HG03108 (cell line): ENCODE measurements at regions not wholly inside any gene's neighbourhood (a gene's known extent, or its start where the extent isn't known, plus 50 kb on each side); places are given as distances from the start of the nearest gene placed in this dataset.
"Not testable (repeated sequence)": the region's sequence is repeated elsewhere in the genome, so short reads cannot be mapped to it uniquely, and the experiment has no call there.

ENCODE experiments used
- ATAC-seq: cut with Tn5 transposase; IDR thresholded peaks from one replicate; pipeline ENCODE4 v1.9.1; 2021; ENCODE audit warnings: moderate library complexity; ENCODE audit not compliant: unreplicated experiment

DNA sequence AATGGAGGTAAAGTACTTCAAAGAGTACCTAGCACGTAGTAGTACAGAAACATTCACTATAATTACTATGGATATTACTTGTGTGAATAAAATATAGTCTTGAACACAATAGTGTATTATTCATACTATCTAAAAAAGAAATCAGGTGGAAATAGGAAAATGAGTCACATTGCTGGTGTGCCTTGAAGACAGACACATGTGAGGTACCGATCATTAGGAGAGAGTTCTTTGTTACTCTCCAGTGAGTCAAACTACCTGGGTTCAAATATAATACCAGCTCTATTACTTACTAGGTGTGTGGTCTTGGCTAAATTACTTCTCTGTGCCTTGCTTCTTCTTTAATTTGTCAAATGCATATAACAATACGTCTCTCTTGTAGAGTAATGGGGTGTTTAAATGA is 50.8 kb upstream of the BEND6 start:
- no peak for ATAC-seq

DNA sequence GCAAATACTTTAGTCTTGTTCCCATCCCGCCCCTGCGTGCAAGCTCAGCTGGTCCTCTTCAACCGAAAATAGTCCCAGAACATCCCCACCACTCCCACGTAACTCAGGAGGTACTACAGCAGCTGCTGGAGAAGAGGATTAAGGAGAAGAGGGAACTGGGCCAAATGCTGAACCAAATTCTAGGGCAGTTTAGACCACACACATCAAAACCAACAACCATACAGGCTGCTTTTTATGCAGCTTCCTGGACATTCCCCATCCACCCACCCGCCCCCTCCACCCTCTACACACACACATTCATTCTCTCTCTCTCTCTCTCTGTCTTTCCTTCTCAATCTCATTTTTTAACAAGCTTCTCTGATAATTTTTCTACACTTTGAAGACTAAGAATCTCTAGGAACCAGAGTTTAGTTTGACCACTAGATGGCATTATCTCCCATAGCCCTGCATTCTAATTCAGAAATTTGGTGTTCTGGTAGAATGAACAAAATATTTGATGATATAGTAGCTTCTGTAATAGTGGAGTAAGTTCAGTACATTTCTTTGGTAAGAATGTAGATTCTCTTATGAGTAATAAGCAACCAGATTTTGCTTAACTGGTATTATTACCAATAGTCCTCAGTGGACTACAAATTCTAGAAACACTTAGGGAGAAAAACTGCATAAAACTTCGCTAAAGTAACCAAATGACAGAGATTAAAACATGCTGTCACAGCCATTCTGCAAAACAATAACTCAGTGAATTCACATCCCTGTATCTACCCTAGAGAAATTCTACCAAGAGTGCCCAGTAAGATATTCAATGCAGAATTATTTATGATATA is 52.1 kb upstream of the BEND6 start:
- ATAC-seq: no peak

DNA sequence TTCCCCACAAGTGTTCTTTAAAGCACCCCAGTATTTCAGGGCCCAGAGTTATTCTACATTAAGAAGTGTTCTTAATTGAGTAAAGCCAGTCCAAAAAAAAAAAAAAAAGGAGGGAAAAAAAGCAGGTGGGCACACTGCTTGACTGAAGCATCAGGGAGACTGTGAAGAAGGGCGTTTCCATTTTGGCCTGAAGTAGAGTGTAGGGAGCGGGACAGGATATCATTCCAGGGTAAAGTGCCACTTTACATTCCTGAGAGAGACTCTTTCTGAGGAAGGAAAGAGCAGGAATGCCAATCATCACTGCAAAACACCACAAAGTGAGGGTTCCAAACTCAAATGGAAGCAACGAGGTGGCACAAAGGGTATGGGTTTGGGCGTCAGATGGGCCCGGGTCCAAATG is 54.1 kb upstream of the BEND6 start:
- ATAC-seq: no peak

DNA sequence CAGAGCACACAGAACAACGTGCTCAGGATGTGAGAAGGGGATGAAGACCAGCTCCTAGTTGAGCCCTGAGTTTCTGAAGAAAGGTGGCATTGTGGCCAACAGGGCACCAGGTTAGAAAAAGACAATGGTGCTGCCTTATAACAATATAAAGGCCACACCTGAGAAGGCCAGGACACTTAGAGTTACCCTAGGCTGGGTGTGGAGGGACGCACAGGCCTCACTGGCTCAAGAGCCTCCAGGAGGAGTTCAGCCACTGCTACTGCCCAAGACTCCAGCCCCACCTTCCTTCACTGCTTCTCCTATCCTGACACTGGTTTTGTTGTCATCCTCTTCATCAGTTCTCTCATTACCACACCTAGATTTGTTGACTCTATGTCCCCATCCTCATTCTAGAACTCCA is 55.2 kb upstream of the BEND6 start:
- no peak for ATAC-seq

DNA sequence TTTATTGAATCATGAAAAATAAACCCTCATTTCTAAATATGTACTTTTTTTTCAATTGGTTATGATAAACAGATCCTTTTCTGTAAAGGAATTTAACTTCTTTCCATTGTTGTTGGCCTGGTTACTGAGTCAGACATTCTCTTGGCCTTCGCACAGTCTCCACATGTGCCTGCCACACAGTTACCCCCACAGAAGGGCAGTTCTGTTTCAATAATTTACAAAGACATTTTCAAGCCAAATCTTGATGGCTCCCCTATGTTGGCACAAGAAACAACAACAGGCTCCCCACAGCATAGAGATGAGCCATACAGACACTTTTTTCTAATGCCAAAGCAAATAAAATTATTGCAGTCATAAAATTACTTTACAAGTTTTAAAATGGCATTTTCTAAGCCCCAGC is 55.6 kb upstream of the BEND6 start:
- no peak for ATAC-seq

DNA sequence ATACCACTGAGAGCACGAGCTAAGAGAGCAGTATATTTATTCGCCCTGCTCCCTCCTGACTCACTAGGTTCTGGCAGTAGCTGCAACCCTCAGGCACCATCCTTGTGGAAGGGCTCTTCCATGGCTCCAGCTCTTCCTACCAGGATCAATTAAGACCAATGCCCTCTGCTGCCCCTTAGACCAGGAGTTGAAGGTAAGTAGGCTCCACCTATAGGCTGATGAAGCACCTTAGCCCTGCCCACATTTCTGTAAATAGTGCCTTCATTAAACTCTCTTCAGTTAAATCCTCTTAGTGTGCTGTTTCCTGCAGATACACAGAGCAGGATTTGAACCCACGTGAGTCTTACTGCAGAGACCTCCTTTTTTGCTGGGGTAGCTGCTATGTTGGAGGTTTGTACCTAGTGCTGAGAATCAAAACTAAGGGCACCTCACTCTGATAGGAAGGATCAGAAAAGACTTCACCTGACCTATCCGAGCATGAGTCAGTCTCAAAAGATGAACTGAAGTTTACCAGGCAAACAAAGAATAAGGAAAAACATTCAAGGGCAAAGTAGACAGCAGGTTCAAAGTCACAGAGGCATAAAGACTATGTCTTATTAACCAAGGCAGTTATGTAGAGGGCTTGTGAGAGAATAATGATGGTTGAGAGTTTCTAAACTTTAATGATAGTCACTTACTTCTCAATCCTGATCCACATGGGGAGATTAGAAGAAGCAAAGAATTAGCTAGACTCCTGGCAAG is 56.9 kb upstream of the BEND6 start:
- ATAC-seq: no peak

DNA sequence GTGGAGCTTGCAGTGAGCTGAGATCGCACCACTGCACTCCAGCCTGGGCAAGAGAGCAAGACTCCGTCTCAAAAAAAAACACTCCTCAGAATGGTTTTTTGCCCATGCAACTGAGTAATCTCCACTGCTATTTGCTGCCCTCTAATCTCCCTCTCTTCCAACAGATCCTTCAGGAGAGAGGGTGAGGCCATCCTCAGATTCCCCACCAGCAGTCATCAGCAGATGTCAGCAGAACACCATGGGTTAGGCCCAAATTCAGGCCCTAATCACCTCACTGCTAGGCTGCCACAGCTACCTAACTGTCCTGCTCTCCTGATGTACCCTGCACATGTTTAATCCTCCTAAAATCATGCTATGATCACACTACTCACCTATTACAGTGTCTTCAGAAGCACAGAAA is 63.2 kb upstream of the BEND6 start:
- no peak for ATAC-seq

DNA sequence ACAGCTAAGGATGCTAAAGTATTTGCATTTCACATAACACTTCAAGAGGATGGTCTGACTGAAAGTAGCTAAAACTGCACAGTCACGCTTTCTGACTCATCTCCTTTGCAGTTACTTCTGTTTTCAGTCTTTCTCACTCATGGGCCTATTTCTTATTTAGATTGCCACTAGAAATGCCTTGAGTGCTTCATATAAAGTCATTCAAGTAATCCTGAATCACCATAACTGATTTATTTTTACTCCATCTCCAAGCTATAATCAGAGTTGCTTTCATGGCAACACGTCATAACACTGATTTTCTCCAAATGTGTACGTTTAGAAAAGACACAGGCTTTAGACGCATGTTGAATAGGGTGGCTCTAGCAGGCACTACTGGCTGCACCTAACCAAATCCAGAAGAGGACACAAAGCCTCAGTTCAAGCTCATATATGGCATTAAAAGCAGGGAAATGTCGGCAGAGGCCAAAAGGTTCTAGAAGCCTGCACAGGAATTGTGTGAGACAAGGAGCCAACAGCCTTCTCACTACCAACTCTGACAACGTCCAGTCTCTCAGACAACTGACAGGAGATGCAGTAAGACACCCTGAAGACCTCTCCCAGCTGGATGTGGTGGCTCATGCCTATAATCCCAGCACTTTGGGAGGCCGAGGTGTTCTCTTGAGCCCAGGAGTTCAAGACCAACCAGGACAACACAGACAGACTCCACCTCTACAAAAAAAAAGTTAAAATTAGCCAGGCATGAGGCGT is 64.1 kb upstream of the BEND6 start:
- ATAC-seq: peak; percentile 97

DNA sequence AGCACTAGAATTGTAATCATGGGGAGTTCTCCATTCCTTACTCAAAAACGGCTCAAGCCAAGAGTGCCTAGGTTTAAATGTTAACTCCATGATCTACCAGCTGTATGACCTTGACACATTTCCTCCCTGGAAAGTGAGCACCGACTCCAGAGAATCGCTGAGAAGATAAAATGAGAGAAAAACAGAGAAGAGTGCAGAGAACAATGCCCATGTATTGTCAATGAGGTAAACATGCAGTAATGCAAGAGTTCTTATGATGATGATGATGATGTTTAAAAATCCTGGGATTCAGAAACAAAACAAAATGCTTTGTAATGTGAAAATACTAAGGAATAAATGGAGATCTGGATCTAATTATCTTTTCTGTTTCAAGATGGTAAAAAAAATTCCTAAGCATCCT is 64.8 kb upstream of the BEND6 start:
- no peak for ATAC-seq

DNA sequence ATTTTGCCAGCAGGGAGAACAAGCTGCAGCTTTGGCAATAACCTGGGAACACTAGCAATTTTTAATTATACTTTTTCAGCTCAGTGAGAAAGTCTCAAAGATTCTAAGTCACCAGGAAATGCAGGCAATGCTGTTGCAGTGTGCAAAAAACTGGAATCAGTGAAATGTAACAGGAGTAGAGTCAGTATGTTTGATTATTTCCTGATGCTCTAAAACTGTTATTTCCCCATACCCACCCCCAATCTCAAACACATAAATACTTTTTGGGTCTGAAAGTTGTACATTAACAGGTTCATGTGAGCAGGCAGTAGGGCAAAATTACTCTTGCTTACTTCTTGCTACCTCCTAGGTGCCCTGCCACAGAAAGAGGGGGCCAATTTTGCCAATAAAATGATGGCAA is 65.4 kb upstream of the BEND6 start:
- no peak for ATAC-seq

DNA sequence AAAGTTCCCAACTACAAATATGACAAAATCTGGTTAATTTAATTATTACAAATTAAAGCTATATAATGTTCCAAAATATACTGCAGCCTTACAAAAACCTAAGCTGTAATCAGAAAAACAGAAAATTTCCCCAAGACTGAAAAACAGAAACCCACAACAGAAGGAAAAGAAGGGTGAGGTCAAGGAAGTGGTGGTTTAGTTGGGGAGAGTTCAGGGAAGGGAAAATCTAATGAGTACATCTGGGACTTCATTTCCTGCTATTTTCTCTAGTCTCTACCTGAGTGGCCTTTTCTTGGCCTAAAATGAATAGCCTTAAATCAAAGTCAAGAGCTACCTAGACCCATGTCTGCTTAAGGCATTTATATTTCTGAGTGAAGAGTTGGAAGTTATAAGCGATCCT is 66.2 kb upstream of the BEND6 start:
- no peak for ATAC-seq

DNA sequence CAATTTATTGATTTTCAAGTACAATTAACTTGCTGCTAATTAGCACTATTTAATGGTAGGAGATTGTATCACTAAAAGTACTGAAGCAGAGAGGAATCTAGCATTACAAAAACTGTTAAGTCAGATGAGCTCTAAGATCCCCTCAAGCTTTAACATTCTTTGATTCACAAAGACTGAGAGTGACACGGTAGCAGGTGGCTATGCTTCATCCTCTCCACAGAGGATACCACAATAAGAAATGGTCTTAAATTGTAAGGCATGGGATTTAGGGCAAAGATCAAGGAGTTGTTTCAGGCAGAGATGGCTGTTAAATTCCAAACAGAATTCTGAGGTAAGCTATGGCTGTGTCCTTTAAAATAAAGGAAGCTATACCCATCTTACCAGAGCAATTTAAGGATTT is 67.8 kb upstream of the BEND6 start:
- ATAC-seq: no peak

DNA sequence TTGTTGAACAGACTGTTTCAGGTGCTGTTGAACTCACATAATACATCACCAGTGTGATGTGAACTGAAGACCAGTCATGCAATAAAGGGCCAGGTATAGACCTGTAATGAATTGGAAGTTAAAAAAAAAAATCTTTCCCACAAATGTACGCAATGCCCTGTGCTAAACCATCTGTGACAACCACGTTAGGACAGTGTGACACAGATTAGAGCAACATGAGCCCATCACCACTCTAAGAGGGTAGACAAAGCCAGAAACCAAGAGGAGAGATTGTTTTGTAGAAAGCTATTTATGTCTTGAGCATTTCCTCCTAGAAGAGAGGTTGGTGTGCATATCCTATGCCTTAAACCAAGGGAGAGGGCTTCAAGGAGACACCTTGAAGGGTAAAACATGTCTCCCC is 77.0 kb upstream of the BEND6 start:
- no peak for ATAC-seq

DNA sequence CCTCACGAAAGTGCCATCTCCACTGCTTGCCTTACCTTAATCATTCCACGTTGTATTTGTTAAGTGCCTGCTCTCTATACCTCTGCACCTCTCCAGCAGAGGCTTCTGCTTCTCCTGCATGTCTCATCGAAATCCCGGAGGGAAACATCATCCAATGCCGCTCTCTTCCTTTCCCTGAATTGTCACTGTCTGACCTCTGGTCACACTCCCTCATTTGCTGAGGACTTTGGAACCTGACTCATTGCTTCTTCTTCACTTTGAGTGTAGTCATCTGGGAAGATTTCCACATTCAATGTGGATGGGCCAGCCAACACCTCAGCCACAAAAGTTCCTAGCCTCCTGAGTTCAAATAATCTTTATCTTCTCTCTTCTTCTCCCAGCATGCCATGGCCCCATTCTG is 78.9 kb upstream of the BEND6 start:
- ATAC-seq: no peak

DNA sequence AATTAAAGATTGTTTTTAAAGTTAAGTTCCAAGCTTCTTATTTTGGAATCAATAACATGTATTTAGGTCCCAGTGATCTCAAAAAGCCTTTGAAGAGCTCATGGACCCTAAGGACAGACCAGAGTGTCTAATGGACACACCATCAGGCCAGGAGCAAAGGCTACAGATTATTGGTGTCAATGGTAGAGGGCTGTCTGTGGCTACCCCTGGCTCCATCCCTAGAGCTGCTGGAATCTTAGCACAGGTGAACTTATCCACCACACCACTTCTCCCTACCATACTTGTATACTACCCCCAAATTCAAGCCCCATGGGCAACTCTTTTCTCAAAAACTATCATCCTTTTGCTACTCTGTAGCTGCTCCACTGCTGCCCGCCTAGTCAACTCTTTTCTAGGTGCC is 79.4 kb upstream of the BEND6 start:
- no peak for ATAC-seq

DNA sequence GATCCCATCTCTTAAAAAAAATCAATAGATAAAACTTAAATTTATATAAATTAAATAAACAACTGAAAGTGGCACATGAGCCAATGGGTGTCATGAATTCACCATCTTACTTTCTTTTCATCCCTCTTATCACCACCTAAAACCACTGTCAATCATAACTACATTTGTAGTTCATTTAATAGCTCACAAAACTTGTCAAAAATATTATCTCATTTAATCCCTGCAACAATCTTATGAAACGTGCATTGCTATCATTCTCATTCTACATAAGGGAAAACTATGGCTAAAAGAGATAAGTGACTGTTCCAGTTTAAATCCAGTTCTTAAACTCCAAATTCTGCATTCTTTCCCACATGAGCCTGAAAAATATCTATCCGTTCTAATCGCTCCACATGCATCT is 80.6 kb upstream of the BEND6 start:
- no peak for ATAC-seq

DNA sequence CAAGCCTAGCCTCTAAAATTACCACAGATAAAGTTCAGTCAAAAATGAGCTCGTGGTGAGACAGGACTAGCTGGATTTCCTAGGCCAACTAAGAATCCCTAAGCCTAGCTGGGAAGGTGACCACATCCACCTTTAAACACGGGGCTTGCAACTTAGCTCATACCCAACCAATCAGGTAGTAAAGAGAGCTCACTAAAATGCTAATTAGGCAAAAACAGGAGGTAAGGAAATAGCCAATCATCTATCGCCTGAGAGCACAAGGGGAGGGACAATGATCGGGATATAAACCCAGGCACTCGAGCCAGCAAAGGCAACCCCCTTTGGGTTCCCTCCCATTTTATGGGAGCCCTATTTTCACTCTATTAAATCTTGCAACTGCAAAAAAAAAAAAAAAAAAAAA is 84.9 kb upstream of the BEND6 start:
- ATAC-seq: not testable (repeated sequence)

DNA sequence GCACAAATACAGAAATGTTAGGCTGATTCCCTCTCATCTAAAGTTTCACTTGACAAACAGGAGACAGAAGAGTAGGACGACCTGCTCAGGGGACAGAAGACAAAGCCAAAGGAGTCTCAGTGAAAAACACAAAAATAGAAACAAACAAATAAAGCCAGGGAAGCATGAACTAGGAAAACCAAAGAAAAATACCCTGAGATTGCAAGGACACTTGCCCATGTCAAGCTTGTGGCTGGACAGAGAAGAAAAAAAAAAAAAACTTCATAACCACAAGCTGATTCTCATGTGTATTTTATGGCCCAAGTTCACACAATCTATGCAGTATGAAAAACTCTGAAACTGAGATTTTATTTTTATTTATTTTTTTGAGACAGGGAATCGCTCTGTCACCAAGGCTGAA is 85.6 kb upstream of the BEND6 start:
- ATAC-seq: no peak

DNA sequence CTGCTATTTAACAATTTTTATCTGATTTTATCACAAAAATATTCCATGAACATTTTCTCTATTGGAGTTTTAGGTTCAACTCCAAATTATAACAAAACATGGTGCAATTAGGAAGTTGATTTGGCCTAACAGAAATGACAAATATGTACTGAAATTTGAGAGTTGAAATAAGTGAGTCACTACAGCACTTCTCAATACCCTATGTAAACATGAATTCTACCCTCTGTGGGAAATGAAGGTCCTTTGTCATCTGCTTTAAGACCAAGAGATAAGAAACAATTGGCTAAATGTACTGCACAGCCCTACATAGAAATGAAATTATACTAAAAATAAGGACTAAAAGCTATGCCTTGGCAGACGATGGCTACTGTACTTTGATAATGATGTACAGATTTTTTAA is 86.2 kb upstream of the BEND6 start:
- ATAC-seq: no peak

DNA sequence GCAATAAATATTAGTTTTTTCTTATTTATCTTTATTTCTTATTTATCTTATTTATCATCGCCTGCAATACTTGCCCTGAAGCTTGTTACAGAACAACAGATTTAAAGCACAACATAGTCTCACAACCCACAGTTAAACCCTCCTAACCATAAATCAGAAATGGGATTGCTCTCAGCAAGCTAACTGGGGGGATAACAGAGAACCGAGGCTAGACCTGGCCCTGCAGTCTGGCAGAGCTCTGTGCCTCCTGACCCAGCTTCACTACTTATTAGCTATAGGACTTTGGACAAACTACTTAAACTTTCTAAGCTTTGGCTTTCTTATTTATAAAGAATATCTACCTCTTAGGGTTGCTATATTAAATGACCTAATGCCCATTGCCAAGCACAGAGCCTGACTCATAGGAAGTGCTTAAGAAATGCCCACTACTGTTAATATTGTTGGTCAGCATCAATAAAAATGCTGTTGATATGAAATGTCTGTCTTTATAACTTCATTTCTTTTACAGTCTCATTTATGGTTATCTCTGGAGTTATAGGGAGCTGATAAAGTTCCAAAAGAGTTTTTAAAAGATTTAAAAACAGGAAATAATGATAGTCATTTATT is 87.9 kb upstream of the BEND6 start:
- no peak for ATAC-seq

DNA sequence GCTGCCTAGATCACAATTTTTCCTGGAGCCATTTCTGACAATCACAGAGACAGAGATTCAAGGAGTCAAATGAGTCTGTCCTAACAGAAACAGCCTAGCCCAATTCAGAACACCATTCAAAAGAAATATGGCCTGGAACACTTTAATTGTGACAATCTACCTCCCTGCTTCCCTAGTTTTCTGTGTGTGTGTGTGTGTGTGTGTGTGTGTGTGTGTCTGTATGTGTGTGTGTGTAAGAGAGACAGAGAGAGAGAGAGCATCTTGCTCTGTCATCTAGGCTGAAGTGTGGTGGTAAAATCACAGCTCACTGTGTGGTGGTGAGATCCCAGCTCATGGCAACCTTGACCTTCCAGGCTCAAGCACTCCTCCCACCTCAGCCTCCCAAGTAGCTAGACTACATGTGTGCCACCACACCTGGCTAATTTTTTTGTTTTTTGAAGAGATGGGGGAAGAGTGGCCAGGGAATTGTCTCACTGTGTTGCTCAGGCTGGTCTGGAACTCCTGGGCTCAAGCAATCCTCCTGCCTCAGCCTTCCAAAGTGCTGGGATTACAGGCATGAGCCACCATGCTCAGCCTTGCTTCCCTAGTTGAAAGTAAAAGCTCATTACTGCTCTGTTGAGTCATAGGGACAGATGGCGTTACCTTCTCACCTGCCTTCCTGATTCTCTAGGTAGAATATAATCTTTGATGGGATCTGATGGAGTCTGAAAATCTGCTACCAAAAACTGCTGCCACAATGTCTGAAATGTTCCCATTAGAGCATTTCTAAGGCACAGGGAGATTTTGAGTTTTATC is 89.6 kb upstream of the BEND6 start:
- ATAC-seq: no peak
